Epithelial cell of proximal tubule (primary cell): ENCODE measurements at regions not wholly inside any gene's neighbourhood (a gene's known extent, or its start where the extent isn't known, plus 50 kb on each side); places are given as distances from the start of the nearest gene placed in this dataset.
A peak's percentile ranks its signal among the peaks of the same experiment; 100 is the strongest.
"Not testable (repeated sequence)": the region's sequence is repeated elsewhere in the genome, so short reads cannot be mapped to it uniquely, and the experiment has no call there.

Source experiments
- DNase-seq: peaks from one replicate; pipeline ENCODE4 v3.0.0-alpha.2; 2011; ENCODE audit warnings: low read depth
- H3K4me3 ChIP-seq: 2 replicates; pipeline ENCODE4 v1.5.1; 2011; ENCODE audit warnings: low read depth, mild to moderate bottlenecking, low read length
- CTCF ChIP-seq: conservative IDR thresholded peaks from 2 replicates; pipeline ENCODE4 v1.5.1; 2012; ENCODE audit warnings: low read depth, mild to moderate bottlenecking, low read length

- DNase-seq, result no peak
- no peak for TF ChIP-seq CTCF
- no peak overlapping the region for H3K4me3 ChIP-seq
These were observed 116.3 kb upstream of the PNPLA4 start for GRCh38 chrX:8043546-8043945.

- TF ChIP-seq CTCF, result no peak
- no peak overlapping the region for H3K4me3 ChIP-seq
- DNase-seq, result no peak
These were observed 115.9 kb upstream of the PNPLA4 start for GRCh38 chrX:8043121-8043520.

- no peak for DNase-seq
- no peak overlapping the region for H3K4me3 ChIP-seq
These were observed 115.1 kb upstream of the PNPLA4 start for GRCh38 chrX:8042304-8042703.

GRCh38 chrX:8039711-8040110 is 112.5 kb upstream of the PNPLA4 start:
- not testable (repeated sequence) for H3K4me3 ChIP-seq, DNase-seq

More at GRCh38 chrX:8042304-8042703, 115.1 kb upstream of the PNPLA4 start:
- peak; percentile 41 for TF ChIP-seq CTCF

- no peak overlapping the region for H3K4me3 ChIP-seq
- no peak for DNase-seq
- TF ChIP-seq CTCF, result no peak
These were observed 110.6 kb upstream of the PNPLA4 start for GRCh38 chrX:8037593-8038348.

GRCh38 chrX:8036914-8037313 is 109.7 kb upstream of the PNPLA4 start:
- no peak overlapping the region for H3K4me3 ChIP-seq
- DNase-seq, result no peak
- no peak for TF ChIP-seq CTCF

- H3K4me3 ChIP-seq, result no peak overlapping the region
- no peak for TF ChIP-seq CTCF
- DNase-seq, result no peak
These were observed 106.8 kb upstream of the PNPLA4 start for GRCh38 chrX:8034058-8034457.
